Caco-2 (cell line): ENCODE measurements at regions not wholly inside any gene's neighbourhood (a gene's known extent, or its start where the extent isn't known, plus 50 kb on each side); places are given as distances from the start of the nearest gene placed in this dataset.

Experiments
- BruUV-seq: library from RNA; stranded (reverse); fragments of 400-500 nt; replicated peaks from 2 replicates; lab custom pipeline; 2021; lab: Mats Ljungman, UMichigan
- CTCF ChIA-PET: fragments of 300-600 bp; sonication (Branson Sonifier 250); formaldehyde crosslinking; loops from one replicate; lab custom pipeline; 2022; ENCODE audit warnings: antibody characterized with exemption; lab: Charles Lee
- POLR2A ChIA-PET: fragments of 300-600 bp; sonication (Branson Sonifier 250); formaldehyde crosslinking; loops from one replicate; lab custom pipeline; 2022; ENCODE audit warnings: antibody characterized with exemption; lab: Charles Lee
- DNase-seq, 2 experiments: peaks; one replicate each; pipeline versions ENCODE4 v3.0.0 to v3.0.0-alpha.2; 2020 to 2022
- H3K27me3 ChIP-seq: replicated peaks from 2 replicates; pipeline ENCODE4 v1.6.0; 2011; ENCODE audit warnings: low read length; ENCODE audit not compliant: control insufficient read depth, insufficient read depth
- H3K36me3 ChIP-seq: 2 replicates; pipeline ENCODE4 v1.5.1; 2011; ENCODE audit warnings: low read length; ENCODE audit not compliant: control insufficient read depth, insufficient read depth
- H3K4me1 ChIP-seq: fragments of 250-450 bp; sonication (Bioruptor Pico); 2 replicates; pipeline ENCODE4 v1.5.1; 2020; ENCODE audit warnings: mild to moderate bottlenecking
- H3K4me3 ChIP-seq: 2 replicates; pipeline ENCODE4 v1.5.1; 2011; ENCODE audit warnings: low read depth, mild to moderate bottlenecking, control low read depth, low read length
- H3K9me3 ChIP-seq: fragments of 250-450 bp; sonication (Bioruptor Pico); 2 replicates; pipeline ENCODE4 v1.5.1; 2020; ENCODE audit warnings: mild to moderate bottlenecking, moderate library complexity
- H3K27ac Mint-ChIP-seq: one replicate; pipeline ENCODE4 v1.8.0; 2022; ENCODE audit warnings: mixed read lengths; ENCODE audit not compliant: unreplicated experiment
- H3K27me3 Mint-ChIP-seq: one replicate; pipeline ENCODE4 v1.8.0; 2022; ENCODE audit warnings: mixed read lengths; ENCODE audit not compliant: insufficient read depth, unreplicated experiment
- H3K36me3 Mint-ChIP-seq: one replicate; pipeline ENCODE4 v1.8.0; 2022; ENCODE audit warnings: mild to moderate bottlenecking, mixed read lengths; ENCODE audit not compliant: insufficient read depth, unreplicated experiment
- H3K4me1 Mint-ChIP-seq: one replicate; pipeline ENCODE4 v1.8.0; 2022; ENCODE audit warnings: low read depth, mixed read lengths; ENCODE audit not compliant: unreplicated experiment
- H3K4me3 Mint-ChIP-seq: one replicate; pipeline ENCODE4 v1.8.0; 2022; ENCODE audit warnings: mild to moderate bottlenecking, moderate library complexity, mixed read lengths; ENCODE audit not compliant: unreplicated experiment
- H3K9me3 Mint-ChIP-seq: one replicate; pipeline ENCODE4 v1.8.0; 2022; ENCODE audit warnings: mixed read lengths; ENCODE audit not compliant: unreplicated experiment
- intact Hi-C: fragments of 100-400 bp; cut with micrococcal nuclease; formaldehyde crosslinking; loops from one replicate; pipeline ENCODE4 v1.10.0; 2022; ENCODE audit not compliant: unreplicated experiment
- TF ChIP-seq, protein P1 (sequence below), 2 experiments: fragments of 200-600 bp in 1 of 2; IDR thresholded peaks; 1 replicate in 1 of 2; 2 replicates in 1 of 2; pipeline versions ENCODE4 v1.5.1 to v1.8.0; 2011 to 2022; ENCODE audit warnings: antibody characterized with exemption in 1 of 2, control low read depth in 1 of 2, inconsistent platforms in 1 of 2, low read depth in 1 of 2, low read length in 1 of 2, mild to moderate bottlenecking in 1 of 2, moderate library complexity in 1 of 2; ENCODE audit not compliant: insufficient read depth in 1 of 2, severe bottlenecking in 1 of 2, unreplicated experiment in 1 of 2

DNA sequence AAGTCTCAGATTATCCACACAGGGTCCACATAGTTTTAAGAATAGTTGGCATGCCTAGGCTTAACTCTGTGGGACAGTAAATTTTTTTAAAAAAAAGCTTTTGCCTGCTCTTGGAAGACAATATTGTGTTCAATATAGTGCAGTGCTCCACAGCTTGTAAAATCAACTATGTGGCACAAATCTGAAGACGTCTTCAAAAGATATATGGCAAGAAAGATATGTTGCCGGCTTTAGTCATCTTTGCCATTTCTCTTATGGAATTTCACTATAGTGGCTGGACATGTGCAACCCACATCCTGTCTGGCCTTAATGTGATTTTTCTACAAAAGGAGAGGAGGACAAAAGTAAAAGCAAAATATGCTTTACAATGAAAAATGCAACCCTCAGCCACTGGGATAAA is 90.5 kb downstream of the MGST1 start:
- no TSS peak for BruUV-seq
- POLR2A ChIA-PET = no interaction called here
- no peak overlapping the region for H3K4me3 ChIP-seq

DNA sequence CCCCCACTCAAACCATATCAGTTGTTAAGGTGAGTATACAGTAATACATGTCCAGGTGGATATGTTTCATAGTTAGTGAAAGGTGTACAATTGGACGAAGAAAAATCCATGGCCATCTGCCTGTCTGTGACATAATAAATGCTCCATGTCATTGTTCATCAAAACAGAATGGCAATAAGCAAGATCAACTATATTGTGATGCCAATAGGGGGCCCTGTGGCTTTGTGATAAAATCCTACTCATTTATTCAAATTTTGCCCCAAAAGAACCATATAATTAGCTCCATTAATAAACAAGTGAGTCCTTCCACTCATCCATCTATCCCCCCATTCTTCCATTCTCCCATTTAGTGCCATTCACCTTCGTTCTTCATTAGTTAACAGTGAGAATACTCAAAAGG is 102.0 kb downstream of the MGST1 start:
- Histone ChIP-seq H3K27me3 (no peaks in the 10 kb centered on the region), H3K9me3 (no peaks in the 10 kb centered on the region), H3K4me3 (no peak overlapping the region), H3K36me3 (no peaks in the 10 kb centered on the region), H3K4me1 (no peaks in the 10 kb centered on the region)
- BruUV-seq = no TSS peak
- Mint-ChIP-seq H3K9me3 (no peaks in the 10 kb centered on the region), H3K27ac (no peak overlapping the region), H3K4me1 (no peaks in the 10 kb centered on the region), H3K36me3 (no peaks in the 10 kb centered on the region), H3K27me3 (no peaks in the 10 kb centered on the region), H3K4me3 (no peak overlapping the region)
- TF ChIP-seq, protein P1, sequence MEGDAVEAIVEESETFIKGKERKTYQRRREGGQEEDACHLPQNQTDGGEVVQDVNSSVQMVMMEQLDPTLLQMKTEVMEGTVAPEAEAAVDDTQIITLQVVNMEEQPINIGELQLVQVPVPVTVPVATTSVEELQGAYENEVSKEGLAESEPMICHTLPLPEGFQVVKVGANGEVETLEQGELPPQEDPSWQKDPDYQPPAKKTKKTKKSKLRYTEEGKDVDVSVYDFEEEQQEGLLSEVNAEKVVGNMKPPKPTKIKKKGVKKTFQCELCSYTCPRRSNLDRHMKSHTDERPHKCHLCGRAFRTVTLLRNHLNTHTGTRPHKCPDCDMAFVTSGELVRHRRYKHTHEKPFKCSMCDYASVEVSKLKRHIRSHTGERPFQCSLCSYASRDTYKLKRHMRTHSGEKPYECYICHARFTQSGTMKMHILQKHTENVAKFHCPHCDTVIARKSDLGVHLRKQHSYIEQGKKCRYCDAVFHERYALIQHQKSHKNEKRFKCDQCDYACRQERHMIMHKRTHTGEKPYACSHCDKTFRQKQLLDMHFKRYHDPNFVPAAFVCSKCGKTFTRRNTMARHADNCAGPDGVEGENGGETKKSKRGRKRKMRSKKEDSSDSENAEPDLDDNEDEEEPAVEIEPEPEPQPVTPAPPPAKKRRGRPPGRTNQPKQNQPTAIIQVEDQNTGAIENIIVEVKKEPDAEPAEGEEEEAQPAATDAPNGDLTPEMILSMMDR (IDR thresholded peaks at IDR 0.05; ENCODE audit: insufficient read depth in 1 of 2, low read depth in 1 of 2, low read length in 1 of 2, severe bottlenecking in 1 of 2, unreplicated experiment in 1 of 2) = no peak
- ChIA-PET POLR2A (no interaction called here), CTCF (no interaction called here)
- intact Hi-C loops = no loop called here
- no peak for DNase-seq

More for the DNA sequence above, 90.5 kb downstream of the MGST1 start:
- no peak overlapping the region for H3K4me3 Mint-ChIP-seq
- TF ChIP-seq, protein P1 (IDR thresholded peaks at IDR 0.05; ENCODE audit: insufficient read depth in 1 of 2, low read depth in 1 of 2, low read length in 1 of 2, severe bottlenecking in 1 of 2, unreplicated experiment in 1 of 2) = no peak
- no peak for DNase-seq
- Histone ChIP-seq H3K9me3 (no peaks in the 10 kb centered on the region), H3K36me3 (no peaks in the 10 kb centered on the region), H3K4me1 (no peaks in the 10 kb centered on the region), H3K27me3 (no peaks in the 10 kb centered on the region)
- H3K27ac Mint-ChIP-seq = no peak overlapping the region
- H3K27me3 Mint-ChIP-seq = peaks cover 2% of the 10 kb centered on the region
- CTCF ChIA-PET = no interaction called here
- intact Hi-C loops = no loop called here
- H3K36me3 Mint-ChIP-seq = no peaks in the 10 kb centered on the region
- no peaks in the 10 kb centered on the region for H3K4me1 Mint-ChIP-seq
- peaks cover 12% of the 10 kb centered on the region for H3K9me3 Mint-ChIP-seq

DNA sequence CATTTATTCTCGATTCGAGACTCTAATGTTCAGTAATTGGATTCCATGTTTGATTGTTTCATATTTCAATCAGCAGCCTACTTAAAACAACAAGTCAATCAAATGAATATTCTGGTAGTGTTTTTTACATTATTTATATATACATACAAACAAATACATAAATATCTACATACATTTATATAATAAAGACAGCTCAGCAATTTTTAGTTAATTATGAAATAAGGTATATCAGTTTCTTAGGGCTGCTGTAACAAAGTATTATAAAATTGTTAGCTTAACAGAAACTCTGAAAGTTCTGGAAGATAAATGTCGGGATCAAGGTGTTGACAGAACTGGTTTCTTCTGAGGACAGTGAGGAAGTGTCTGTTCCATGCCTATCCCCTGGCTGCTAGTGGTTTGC is 105.9 kb downstream of the MGST1 start:
- Mint-ChIP-seq H3K4me1 (no peaks in the 10 kb centered on the region), H3K27me3 (no peaks in the 10 kb centered on the region), H3K4me3 (no peak overlapping the region), H3K36me3 (no peaks in the 10 kb centered on the region), H3K9me3 (no peaks in the 10 kb centered on the region), H3K27ac (no peak overlapping the region)
- intact Hi-C loops = no loop called here
- Histone ChIP-seq H3K4me1 (no peaks in the 10 kb centered on the region), H3K9me3 (no peaks in the 10 kb centered on the region), H3K4me3 (no peak overlapping the region), H3K27me3 (no peaks in the 10 kb centered on the region), H3K36me3 (no peaks in the 10 kb centered on the region)
- ChIA-PET CTCF (no interaction called here), POLR2A (no interaction called here)
- DNase-seq = no peak
- TF ChIP-seq, protein P1 (IDR thresholded peaks at IDR 0.05; ENCODE audit: insufficient read depth in 1 of 2, low read depth in 1 of 2, low read length in 1 of 2, severe bottlenecking in 1 of 2, unreplicated experiment in 1 of 2) = no peak
- BruUV-seq = no TSS peak
